ENCODE measurements at regions not wholly inside any gene's neighbourhood (a gene's known extent, or its start where the extent isn't known, plus 50 kb on each side); places are given as distances from the start of the nearest gene placed in this dataset.

DNA sequence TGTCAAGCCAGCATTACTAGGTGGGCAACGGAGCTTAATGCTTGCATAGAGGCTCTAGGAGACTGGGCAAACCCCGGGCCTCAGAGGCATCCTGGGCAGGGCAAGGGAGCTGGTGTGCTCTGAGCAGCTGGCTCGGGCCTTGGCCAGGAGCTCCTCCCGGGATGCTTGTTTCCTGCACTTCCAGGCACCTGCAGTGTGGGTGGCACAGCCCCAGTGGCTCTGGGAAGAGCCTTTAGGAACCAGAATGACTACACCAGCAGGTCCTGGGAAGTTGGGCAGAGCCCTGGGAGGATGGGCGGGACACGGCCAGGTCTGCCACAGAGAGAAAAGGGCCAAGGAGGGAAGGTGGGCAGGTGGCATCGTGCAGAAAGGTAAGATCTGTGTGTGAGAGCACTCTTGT, 80.4 kb upstream of the CD93 start:
- no peak overlapping the region for H3K9ac ChIP-seq
- H2AFZ ChIP-seq = no peak overlapping the region
- no peaks in the 10 kb centered on the region for H3K36me3 ChIP-seq (ENCODE audit: control insufficient read depth, insufficient read depth, low read length)
- no peaks in the 10 kb centered on the region for H3K79me2 ChIP-seq
- no peaks in the 10 kb centered on the region for H3K4me1 ChIP-seq
- no peak overlapping the region for H3K27ac ChIP-seq
- TF ChIP-seq CTCF (IDR thresholded peaks at IDR 0.05) = no peak
- no peaks in the 10 kb centered on the region for H3K9me3 ChIP-seq (ENCODE audit: control insufficient read depth, low read length)
- H3K4me3 ChIP-seq (ENCODE audit: low read depth, low read length) = no peak overlapping the region
- no peaks in the 10 kb centered on the region for H3K27me3 ChIP-seq (ENCODE audit: control insufficient read depth, insufficient read depth, low read length)
- H3K4me2 ChIP-seq (ENCODE audit: low read length) = no peak overlapping the region

- no peaks in the 10 kb centered on the region for H3K79me2 ChIP-seq
- no peak overlapping the region for H3K27ac ChIP-seq
- H3K4me2 ChIP-seq (ENCODE audit: low read length) = no peak overlapping the region
- no peaks in the 10 kb centered on the region for H3K27me3 ChIP-seq (ENCODE audit: control insufficient read depth, insufficient read depth, low read length)
- H3K4me1 ChIP-seq = no peaks in the 10 kb centered on the region
- no peaks in the 10 kb centered on the region for H3K36me3 ChIP-seq (ENCODE audit: control insufficient read depth, insufficient read depth, low read length)
- H3K9me3 ChIP-seq (ENCODE audit: control insufficient read depth, low read length) = no peaks in the 10 kb centered on the region
- no peak overlapping the region for H3K4me3 ChIP-seq (ENCODE audit: low read depth, low read length)
- no peak for TF ChIP-seq CTCF (IDR thresholded peaks at IDR 0.05)
- H3K9ac ChIP-seq = no peak overlapping the region
- H2AFZ ChIP-seq = no peak overlapping the region
These were observed 79.8 kb upstream of the CD93 start for GRCh38 chr20:23165964-23166363.

GRCh38 chr20:23165307-23165750, 79.2 kb upstream of the CD93 start:
- H3K27me3 ChIP-seq (ENCODE audit: control insufficient read depth, insufficient read depth, low read length) = no peaks in the 10 kb centered on the region
- no peaks in the 10 kb centered on the region for H3K9me3 ChIP-seq (ENCODE audit: control insufficient read depth, low read length)
- no peak overlapping the region for H2AFZ ChIP-seq
- H3K4me3 ChIP-seq (ENCODE audit: low read depth, low read length) = no peak overlapping the region
- H3K4me2 ChIP-seq (ENCODE audit: low read length) = no peak overlapping the region
- no peak overlapping the region for H3K9ac ChIP-seq
- no peak overlapping the region for H3K27ac ChIP-seq
- no peak for TF ChIP-seq CTCF (IDR thresholded peaks at IDR 0.05)
- no peaks in the 10 kb centered on the region for H3K36me3 ChIP-seq (ENCODE audit: control insufficient read depth, insufficient read depth, low read length)
- H3K79me2 ChIP-seq = no peaks in the 10 kb centered on the region
- peaks cover 3% of the 10 kb centered on the region for H3K4me1 ChIP-seq

DNA sequence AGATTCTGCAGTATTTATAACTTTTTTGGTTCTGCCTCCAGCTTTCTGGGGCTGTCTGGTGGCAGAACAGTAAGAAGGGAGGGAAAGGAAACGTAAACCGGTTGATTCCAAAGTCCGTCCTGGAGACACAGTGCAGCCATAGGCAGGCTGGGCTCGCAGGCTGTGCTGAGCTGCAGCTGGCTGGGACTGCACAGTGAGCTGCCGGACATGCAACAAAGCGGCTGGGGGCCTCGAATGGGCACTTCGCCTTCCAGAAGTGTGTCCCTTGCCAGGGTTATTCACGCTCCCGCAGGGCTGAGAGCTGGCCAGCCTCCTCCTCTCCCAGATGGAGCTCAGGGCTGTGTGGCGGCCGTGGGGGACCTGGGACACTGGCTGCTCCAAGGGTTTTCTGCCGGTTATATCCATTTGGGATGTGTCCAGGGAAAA, 78.1 kb upstream of the CD93 start:
- Histone ChIP-seq H3K27ac (no peak overlapping the region), H3K27me3 (ENCODE audit: control insufficient read depth, insufficient read depth, low read length) (no peaks in the 10 kb centered on the region), H3K36me3 (ENCODE audit: control insufficient read depth, insufficient read depth, low read length) (no peaks in the 10 kb centered on the region), H2AFZ (no peak overlapping the region), H3K4me1 (peaks cover 3% of the 10 kb centered on the region), H3K4me3 (ENCODE audit: low read depth, low read length) (no peak overlapping the region), H3K79me2 (no peaks in the 10 kb centered on the region), H3K4me2 (ENCODE audit: low read length) (no peak overlapping the region), H3K9me3 (ENCODE audit: control insufficient read depth, low read length) (no peaks in the 10 kb centered on the region), H3K9ac (no peak overlapping the region)
- TF ChIP-seq CTCF (IDR thresholded peaks at IDR 0.05) = no peak

GRCh38 chr20:23163562-23163961, 77.4 kb upstream of the CD93 start:
- Histone ChIP-seq H3K4me3 (ENCODE audit: low read depth, low read length) (no peak overlapping the region), H3K36me3 (ENCODE audit: control insufficient read depth, insufficient read depth, low read length) (no peaks in the 10 kb centered on the region), H2AFZ (no peak overlapping the region), H3K9ac (no peak overlapping the region), H3K9me3 (ENCODE audit: control insufficient read depth, low read length) (no peaks in the 10 kb centered on the region), H3K4me1 (peaks cover 3% of the 10 kb centered on the region), H3K79me2 (no peaks in the 10 kb centered on the region), H3K27ac (no peak overlapping the region), H3K4me2 (ENCODE audit: low read length) (no peak overlapping the region), H3K27me3 (ENCODE audit: control insufficient read depth, insufficient read depth, low read length) (no peaks in the 10 kb centered on the region)
- no peak for TF ChIP-seq CTCF (IDR thresholded peaks at IDR 0.05)
